ENCODE measurements at regions not wholly inside any gene's neighbourhood (a gene's known extent, or its start where the extent isn't known, plus 50 kb on each side); places are given as distances from the start of the nearest gene placed in this dataset.

- no peak for TF ChIP-seq ZNF274 (IDR thresholded peaks at IDR 0.05; ENCODE audit: low read depth, low read length)
- no peak for TF ChIP-seq YY1 (IDR thresholded peaks at IDR 0.05; ENCODE audit: insufficient read depth, insufficient read length)
- no peak for TF ChIP-seq SUZ12 (IDR thresholded peaks at IDR 0.05; ENCODE audit: extremely low read depth, insufficient read depth, insufficient read length)
These were observed 807.8 kb upstream of the FOXG1 start for GRCh38 chr14:27958757-27959156.
